ENCODE measurements at regions not wholly inside any gene's neighbourhood (a gene's known extent, or its start where the extent isn't known, plus 50 kb on each side); places are given as distances from the start of the nearest gene placed in this dataset.

DNA sequence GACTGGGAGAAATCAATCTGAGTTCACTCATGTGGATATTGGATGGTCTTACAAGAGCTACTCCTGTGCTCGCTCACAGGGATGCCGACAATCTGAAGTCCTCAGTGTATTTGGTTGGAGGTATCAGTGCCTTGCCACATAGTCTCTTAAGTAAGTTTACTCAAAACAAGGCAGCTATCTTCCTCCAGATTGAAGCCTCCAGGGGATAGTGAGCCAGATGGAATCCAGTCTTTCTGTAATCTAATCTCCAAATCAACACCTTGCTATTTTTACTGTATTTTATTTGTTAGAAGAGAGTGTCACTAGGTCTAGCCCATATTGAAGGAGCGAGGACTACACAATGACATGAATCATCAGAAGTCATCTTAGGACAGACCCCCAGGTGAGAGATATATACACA is 456.6 kb upstream of the POT1 start:
- Histone ChIP-seq H3K9me3 (peaks cover 0 to 17% of the 10 kb centered on the region in 2 donors), H3K4me1 (no peaks in the 10 kb centered on the region), H3K27ac (no peak overlapping the region), H3K4me3 (no peak overlapping the region), H3K27me3 (no peaks in the 10 kb centered on the region), H3K36me3 (no peaks in the 10 kb centered on the region)
- TF ChIP-seq, protein P1, sequence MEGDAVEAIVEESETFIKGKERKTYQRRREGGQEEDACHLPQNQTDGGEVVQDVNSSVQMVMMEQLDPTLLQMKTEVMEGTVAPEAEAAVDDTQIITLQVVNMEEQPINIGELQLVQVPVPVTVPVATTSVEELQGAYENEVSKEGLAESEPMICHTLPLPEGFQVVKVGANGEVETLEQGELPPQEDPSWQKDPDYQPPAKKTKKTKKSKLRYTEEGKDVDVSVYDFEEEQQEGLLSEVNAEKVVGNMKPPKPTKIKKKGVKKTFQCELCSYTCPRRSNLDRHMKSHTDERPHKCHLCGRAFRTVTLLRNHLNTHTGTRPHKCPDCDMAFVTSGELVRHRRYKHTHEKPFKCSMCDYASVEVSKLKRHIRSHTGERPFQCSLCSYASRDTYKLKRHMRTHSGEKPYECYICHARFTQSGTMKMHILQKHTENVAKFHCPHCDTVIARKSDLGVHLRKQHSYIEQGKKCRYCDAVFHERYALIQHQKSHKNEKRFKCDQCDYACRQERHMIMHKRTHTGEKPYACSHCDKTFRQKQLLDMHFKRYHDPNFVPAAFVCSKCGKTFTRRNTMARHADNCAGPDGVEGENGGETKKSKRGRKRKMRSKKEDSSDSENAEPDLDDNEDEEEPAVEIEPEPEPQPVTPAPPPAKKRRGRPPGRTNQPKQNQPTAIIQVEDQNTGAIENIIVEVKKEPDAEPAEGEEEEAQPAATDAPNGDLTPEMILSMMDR (IDR thresholded peaks at IDR 0.05) = no peak
- DNase-seq = no peak
- intact Hi-C loops (cut with DNase I) = no loop called here
- no peak for ATAC-seq

DNA sequence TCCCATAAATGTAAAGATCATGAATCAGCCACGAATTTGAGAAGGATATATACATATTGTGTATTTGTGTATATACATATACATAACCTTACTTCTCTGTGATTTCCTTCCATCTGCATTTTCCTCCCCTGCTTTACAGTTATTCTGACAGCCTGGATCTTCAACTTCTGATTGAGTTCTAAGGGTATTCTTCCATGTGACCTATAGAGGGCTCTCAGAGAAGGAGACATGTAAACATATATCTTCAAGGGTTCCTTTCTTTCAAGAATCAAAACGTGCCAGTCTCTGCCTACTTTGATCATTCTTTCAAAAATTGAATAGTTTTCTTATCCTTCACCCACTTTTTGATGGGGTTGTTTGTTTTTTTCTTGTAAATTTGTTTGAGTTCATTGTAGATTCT is 453.7 kb upstream of the POT1 start:
- H3K4me1 ChIP-seq = no peaks in the 10 kb centered on the region
- H3K36me3 ChIP-seq = no peaks in the 10 kb centered on the region
- peaks cover 0 to 19% of the 10 kb centered on the region in 2 donors for H3K9me3 ChIP-seq
- TF ChIP-seq, protein P1 (IDR thresholded peaks at IDR 0.05) = no peak
- ATAC-seq = no peak
- no peak overlapping the region for H3K27ac ChIP-seq
- H3K4me3 ChIP-seq = no peak overlapping the region
- H3K27me3 ChIP-seq = no peaks in the 10 kb centered on the region
- DNase-seq = no peak
- intact Hi-C loops (cut with DNase I) = no loop called here

DNA sequence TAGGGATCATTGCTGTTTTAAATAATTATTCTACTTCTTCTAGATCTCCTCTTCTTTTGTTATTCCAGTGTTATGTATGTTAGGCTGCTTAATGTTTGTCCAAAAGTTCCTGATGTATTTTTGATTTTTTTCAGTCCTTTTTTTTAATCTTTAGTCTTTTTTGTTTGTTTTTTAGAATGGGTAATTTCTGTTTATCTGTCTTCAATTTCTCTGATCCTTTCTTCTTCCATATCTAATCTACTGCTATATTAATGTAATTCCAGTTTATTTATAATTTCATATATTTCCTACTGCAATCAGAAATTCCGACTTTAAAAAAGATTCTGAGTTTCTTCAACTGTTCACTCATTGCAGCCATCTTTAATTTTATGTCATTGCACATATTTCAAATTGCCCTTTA is 452.8 kb upstream of the POT1 start:
- TF ChIP-seq, protein P1 (IDR thresholded peaks at IDR 0.05) = no peak
- no peaks in the 10 kb centered on the region for H3K27me3 ChIP-seq
- H3K9me3 ChIP-seq = peaks cover 0 to 19% of the 10 kb centered on the region in 2 donors
- ATAC-seq (no peak), DNase-seq (no peak)
- no peaks in the 10 kb centered on the region for H3K36me3 ChIP-seq
- no peak overlapping the region for H3K4me3 ChIP-seq
- intact Hi-C loops (cut with DNase I) = no loop called here
- no peaks in the 10 kb centered on the region for H3K4me1 ChIP-seq
- H3K27ac ChIP-seq = no peak overlapping the region

DNA sequence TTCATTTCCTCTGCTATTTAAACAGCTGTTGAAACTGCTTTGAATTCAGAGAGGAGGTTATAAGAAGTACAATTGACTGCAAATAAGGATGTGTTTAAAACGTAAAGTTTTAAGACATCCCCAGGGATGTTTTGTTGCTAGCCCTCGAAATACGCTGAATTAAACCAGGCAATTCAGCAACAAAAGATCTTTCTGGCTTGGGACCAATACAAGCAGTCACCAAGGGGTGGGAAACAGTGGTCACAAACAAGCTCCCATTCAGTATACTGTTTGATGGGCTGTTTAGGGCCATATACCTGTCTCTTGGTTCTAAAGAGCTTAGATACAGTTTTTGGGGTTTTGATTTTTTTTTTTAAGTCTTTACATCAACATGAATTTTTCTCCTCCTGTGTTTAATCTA is 446.3 kb upstream of the POT1 start:
- DNase-seq = no peak
- intact Hi-C loops (cut with DNase I) = no loop called here
- ATAC-seq = no peak
- no peaks in the 10 kb centered on the region for H3K9me3 ChIP-seq
- TF ChIP-seq, protein P1 (IDR thresholded peaks at IDR 0.05) = no peak
- H3K27me3 ChIP-seq = no peaks in the 10 kb centered on the region
- H3K4me3 ChIP-seq = no peak overlapping the region
- no peak overlapping the region for H3K27ac ChIP-seq
- no peaks in the 10 kb centered on the region for H3K36me3 ChIP-seq
- H3K4me1 ChIP-seq = no peaks in the 10 kb centered on the region

DNA sequence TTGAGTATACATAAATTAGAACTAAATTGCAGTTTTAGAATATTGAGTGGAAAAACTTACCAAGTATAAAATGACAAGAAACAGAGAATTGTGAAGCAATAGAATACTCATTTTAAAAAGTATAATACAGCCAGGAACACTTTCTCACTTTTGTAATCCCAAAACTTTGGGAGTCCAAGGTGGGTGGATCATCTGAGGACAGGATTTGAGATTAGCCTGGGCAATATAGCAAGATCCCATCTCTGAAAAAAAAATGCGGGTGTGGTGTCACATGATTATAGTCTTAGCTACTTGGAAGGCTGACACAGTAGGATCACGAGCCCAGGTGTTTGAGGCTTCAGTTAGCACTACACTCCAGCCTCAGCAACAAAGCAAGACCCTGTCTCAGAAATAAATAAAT is 440.9 kb upstream of the POT1 start:
- intact Hi-C loops (cut with DNase I) = no loop called here
- H3K9me3 ChIP-seq = no peaks in the 10 kb centered on the region
- TF ChIP-seq, protein P1 (IDR thresholded peaks at IDR 0.05) = no peak
- no peaks in the 10 kb centered on the region for H3K36me3 ChIP-seq
- no peaks in the 10 kb centered on the region for H3K27me3 ChIP-seq
- DNase-seq (no peak), ATAC-seq (no peak)
- no peaks in the 10 kb centered on the region for H3K4me1 ChIP-seq
- no peak overlapping the region for H3K27ac ChIP-seq
- H3K4me3 ChIP-seq = no peak overlapping the region
